ENCODE measurements at regions not wholly inside any gene's neighbourhood (a gene's known extent, or its start where the extent isn't known, plus 50 kb on each side); places are given as distances from the start of the nearest gene placed in this dataset.

DNA sequence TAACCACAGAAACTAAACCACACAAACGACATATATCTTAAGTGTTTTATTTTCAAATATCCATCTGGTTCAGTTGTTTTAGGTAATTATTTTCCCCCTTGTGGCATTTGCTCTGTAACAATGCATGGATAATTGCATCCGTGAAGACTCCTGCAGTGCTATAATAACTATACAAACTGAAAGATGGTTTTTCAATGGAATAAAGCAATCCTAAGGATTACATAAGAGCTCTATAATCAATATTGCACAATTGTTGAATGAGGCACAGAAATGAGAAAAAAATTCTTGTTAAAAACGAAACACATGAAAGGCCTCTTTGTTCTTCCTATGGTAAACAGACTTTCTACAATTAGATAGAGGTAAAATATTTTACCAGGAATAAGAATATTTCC is 446.0 kb upstream of the EPHA3 start:
- TF ChIP-seq, protein P1, sequence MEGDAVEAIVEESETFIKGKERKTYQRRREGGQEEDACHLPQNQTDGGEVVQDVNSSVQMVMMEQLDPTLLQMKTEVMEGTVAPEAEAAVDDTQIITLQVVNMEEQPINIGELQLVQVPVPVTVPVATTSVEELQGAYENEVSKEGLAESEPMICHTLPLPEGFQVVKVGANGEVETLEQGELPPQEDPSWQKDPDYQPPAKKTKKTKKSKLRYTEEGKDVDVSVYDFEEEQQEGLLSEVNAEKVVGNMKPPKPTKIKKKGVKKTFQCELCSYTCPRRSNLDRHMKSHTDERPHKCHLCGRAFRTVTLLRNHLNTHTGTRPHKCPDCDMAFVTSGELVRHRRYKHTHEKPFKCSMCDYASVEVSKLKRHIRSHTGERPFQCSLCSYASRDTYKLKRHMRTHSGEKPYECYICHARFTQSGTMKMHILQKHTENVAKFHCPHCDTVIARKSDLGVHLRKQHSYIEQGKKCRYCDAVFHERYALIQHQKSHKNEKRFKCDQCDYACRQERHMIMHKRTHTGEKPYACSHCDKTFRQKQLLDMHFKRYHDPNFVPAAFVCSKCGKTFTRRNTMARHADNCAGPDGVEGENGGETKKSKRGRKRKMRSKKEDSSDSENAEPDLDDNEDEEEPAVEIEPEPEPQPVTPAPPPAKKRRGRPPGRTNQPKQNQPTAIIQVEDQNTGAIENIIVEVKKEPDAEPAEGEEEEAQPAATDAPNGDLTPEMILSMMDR (IDR thresholded peaks at IDR 0.05) = no peak
- TF ChIP-seq YY1 (IDR thresholded peaks at IDR 0.05; ENCODE audit: low read depth) (no peak), EP300 (IDR thresholded peaks at IDR 0.05; ENCODE audit: borderline replicate concordance in 1 of 2, low read depth in 1 of 2, low read length in 1 of 2) (no peak)
